ENCODE measurements at regions not wholly inside any gene's neighbourhood (a gene's known extent, or its start where the extent isn't known, plus 50 kb on each side); places are given as distances from the start of the nearest gene placed in this dataset.

- Histone ChIP-seq H3K9me3 (ENCODE audit: control insufficient read depth, low read depth, low read length) (no peaks in the 10 kb centered on the region), H3K4me3 (ENCODE audit: low read length) (no peak overlapping the region)
These were observed 85.0 kb upstream of the SEPTIN5 start for GRCh38 chr22:19629331-19629719.

DNA sequence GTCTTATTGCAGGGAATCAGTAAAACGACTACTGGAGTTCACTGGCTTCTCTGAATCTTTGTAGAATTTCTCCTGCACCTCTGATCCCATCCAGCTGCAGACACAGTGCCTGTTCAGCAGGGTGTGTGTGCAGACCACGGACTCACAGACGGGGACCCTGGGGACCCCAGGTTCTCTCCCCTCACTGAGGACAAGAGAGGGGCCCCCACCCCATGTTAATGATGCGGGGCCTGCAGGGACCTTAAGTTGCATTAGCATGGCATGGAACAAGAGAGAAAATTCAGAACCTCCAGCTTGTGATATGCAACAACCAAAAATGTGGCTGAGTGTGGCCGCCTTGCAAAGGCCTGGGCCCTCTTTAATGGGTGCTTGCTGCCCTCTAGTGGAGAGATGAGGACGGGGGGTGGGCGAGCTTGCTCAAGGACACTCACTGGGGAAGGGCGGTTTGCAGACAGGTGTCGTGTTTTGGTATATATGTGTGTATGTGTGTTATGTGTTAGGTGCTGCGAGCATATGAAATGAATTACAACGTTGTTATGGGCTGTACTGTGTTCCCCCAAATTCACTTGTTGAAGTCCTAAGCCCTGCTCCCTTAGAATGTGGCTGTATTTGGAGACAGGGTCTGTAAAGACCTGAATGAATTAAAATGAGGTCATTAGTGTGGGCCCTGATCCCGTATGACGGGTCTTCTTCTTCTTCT is 84.4 kb upstream of the SEPTIN5 start:
- H3K27ac ChIP-seq (ENCODE audit: low read length), result no peak overlapping the region
- no peak overlapping the region for H3K9ac ChIP-seq (ENCODE audit: low read length)
- no peaks in the 10 kb centered on the region for H3K36me3 ChIP-seq (ENCODE audit: control insufficient read depth, low read depth, low read length)
- peaks cover 4% of the 10 kb centered on the region for H3K4me1 ChIP-seq (ENCODE audit: control insufficient read depth, low read depth, low read length)
- H3K9me3 ChIP-seq (ENCODE audit: control insufficient read depth, low read depth, low read length), result no peaks in the 10 kb centered on the region
- H3K4me3 ChIP-seq (ENCODE audit: low read length), result no peak overlapping the region
- H3K27me3 ChIP-seq (ENCODE audit: control insufficient read depth, insufficient read depth, low read length), result no peaks in the 10 kb centered on the region

More at GRCh38 chr22:19629331-19629719, 85.0 kb upstream of the SEPTIN5 start:
- Histone ChIP-seq H3K36me3 (ENCODE audit: control insufficient read depth, low read depth, low read length) (no peaks in the 10 kb centered on the region), H3K27ac (ENCODE audit: low read length) (no peak overlapping the region), H3K9ac (ENCODE audit: low read length) (no peak overlapping the region), H3K27me3 (ENCODE audit: control insufficient read depth, insufficient read depth, low read length) (no peaks in the 10 kb centered on the region), H3K4me1 (ENCODE audit: control insufficient read depth, low read depth, low read length) (peaks cover 4% of the 10 kb centered on the region)

DNA sequence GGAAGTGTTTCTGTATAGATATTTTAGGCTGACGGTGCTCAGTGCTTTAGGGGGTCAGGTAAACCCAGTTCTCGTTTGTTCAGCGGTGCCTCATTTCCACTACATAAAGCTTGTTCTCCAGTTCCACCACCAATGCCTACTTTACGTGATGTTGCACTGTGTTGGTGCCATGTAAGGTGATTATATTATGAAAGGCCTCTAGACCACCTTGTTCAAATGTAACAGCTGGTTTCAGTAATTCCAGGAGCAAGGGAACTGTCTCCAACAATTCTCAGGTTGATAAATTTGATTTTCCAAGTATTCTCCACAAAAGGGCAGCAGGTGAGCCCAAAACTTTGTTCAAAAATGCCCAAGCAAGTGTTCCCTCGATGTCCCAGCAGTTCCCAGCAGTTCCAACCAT is 83.7 kb upstream of the SEPTIN5 start:
- peaks cover 4% of the 10 kb centered on the region for H3K4me1 ChIP-seq (ENCODE audit: control insufficient read depth, low read depth, low read length)
- no peaks in the 10 kb centered on the region for H3K9me3 ChIP-seq (ENCODE audit: control insufficient read depth, low read depth, low read length)
- no peak overlapping the region for H3K4me3 ChIP-seq (ENCODE audit: low read length)
- H3K27ac ChIP-seq (ENCODE audit: low read length), result no peak overlapping the region
- H3K27me3 ChIP-seq (ENCODE audit: control insufficient read depth, insufficient read depth, low read length), result no peaks in the 10 kb centered on the region
- H3K9ac ChIP-seq (ENCODE audit: low read length), result no peak overlapping the region
- no peaks in the 10 kb centered on the region for H3K36me3 ChIP-seq (ENCODE audit: control insufficient read depth, low read depth, low read length)

DNA sequence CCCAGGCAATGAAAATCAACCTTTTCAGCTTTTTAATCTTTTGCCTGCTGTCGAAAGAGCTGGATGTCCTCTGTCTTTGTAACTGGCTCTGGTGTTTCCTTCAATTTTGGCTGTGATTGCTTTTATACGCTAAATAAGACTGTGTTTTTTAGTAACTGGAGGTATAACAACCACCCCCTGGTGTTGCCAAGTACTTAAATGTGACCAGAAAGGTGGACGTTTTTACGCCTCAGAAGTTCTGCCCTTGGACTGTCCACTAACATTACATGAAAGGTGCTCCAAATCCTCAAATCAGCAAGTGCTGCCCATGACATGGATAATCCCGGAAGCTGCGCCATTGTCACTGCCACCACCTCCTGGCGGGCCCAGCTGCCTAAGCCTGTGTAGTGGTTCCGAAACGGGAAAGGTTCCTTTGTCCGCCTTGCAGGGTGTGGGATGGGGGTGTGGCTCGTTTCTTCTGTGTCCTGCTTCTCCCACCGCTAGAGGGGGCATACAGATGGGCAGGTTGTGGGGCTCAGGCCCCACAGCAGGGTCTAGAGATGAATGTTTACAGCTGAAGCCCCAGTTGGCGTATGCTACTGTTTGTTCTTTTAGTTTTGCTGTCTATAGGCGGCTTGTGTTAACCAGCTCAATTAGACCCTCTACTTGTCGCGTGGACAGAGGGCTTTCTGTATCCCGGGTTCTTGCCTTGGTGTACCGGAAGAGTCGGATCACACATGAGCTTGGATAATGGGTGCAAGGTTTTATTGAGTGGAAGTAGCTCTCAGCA is 82.2 kb upstream of the SEPTIN5 start:
- Histone ChIP-seq H3K9ac (ENCODE audit: low read length) (no peak overlapping the region), H3K9me3 (ENCODE audit: control insufficient read depth, low read depth, low read length) (no peaks in the 10 kb centered on the region), H3K4me1 (ENCODE audit: control insufficient read depth, low read depth, low read length) (no peaks in the 10 kb centered on the region), H3K27ac (ENCODE audit: low read length) (no peak overlapping the region), H3K27me3 (ENCODE audit: control insufficient read depth, insufficient read depth, low read length) (no peaks in the 10 kb centered on the region), H3K36me3 (ENCODE audit: control insufficient read depth, low read depth, low read length) (no peaks in the 10 kb centered on the region), H3K4me3 (ENCODE audit: low read length) (no peak overlapping the region)

GRCh38 chr22:19632668-19633148 is 81.6 kb upstream of the SEPTIN5 start:
- no peak overlapping the region for H3K9ac ChIP-seq (ENCODE audit: low read length)
- H3K4me1 ChIP-seq (ENCODE audit: control insufficient read depth, low read depth, low read length), result no peaks in the 10 kb centered on the region
- no peaks in the 10 kb centered on the region for H3K36me3 ChIP-seq (ENCODE audit: control insufficient read depth, low read depth, low read length)
- no peaks in the 10 kb centered on the region for H3K9me3 ChIP-seq (ENCODE audit: control insufficient read depth, low read depth, low read length)
- H3K27me3 ChIP-seq (ENCODE audit: control insufficient read depth, insufficient read depth, low read length), result no peaks in the 10 kb centered on the region
- H3K4me3 ChIP-seq (ENCODE audit: low read length), result no peak overlapping the region
- no peak overlapping the region for H3K27ac ChIP-seq (ENCODE audit: low read length)

DNA sequence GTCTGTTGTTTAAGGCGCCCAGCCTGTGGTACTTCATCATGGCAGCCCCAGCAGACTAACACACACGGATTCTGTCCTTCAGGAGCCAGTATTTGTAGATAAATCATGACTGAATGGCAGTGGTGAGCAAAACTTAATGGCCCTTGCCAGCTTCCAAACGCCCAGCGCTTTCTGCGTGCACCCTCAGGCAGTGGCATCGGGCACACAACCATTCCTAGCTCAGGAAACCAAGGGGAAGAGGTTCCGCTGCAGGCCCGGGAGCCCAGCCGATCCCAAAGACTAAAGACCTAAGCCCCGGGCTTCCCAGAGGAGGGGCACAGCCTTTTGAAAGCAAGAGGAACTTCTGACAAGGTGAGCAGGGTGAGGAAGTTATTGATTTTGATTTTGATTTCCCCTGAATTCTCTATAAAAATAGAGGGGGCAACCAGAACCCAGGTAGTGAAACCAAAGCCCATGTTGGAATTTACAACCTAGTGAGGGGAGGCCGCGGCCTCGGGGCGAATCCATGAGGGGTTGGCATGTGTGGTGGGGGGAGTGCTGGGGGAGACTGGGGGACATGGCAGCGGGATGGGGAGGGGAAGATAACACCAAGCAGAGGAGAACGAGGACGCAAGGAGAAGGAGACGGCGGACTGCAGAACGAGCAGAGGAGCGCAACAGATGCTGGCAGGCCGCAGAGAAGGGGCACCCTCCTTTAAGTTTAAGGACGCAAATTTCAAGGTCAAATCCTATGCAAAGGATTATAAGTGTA is 79.9 kb upstream of the SEPTIN5 start:
- H3K4me3 ChIP-seq (ENCODE audit: low read length), result no peak overlapping the region
- no peaks in the 10 kb centered on the region for H3K36me3 ChIP-seq (ENCODE audit: control insufficient read depth, low read depth, low read length)
- no peaks in the 10 kb centered on the region for H3K4me1 ChIP-seq (ENCODE audit: control insufficient read depth, low read depth, low read length)
- no peak overlapping the region for H3K27ac ChIP-seq (ENCODE audit: low read length)
- no peaks in the 10 kb centered on the region for H3K9me3 ChIP-seq (ENCODE audit: control insufficient read depth, low read depth, low read length)
- H3K27me3 ChIP-seq (ENCODE audit: control insufficient read depth, insufficient read depth, low read length), result no peaks in the 10 kb centered on the region
- no peak overlapping the region for H3K9ac ChIP-seq (ENCODE audit: low read length)

DNA sequence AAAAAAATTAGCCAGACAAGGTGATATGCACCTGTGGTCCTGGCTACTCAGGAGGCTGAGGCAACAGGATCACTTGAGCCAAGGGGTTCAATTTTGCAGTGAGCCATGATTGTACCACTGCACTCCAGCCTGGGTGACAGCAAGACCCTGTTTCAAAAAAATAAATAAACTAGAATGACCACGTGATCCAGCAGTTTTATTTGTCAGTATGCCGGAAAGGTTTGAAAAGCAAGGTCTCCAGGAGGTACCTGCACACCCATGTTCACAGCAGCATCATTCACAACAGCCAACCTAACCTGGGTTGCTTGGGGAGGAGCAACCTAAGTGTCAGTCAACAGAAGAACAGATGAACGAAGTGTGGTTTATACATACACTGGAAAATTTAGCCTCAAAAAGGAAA is 78.7 kb upstream of the SEPTIN5 start:
- Histone ChIP-seq H3K27me3 (ENCODE audit: control insufficient read depth, insufficient read depth, low read length) (peaks cover 4% of the 10 kb centered on the region), H3K4me3 (ENCODE audit: low read length) (no peak overlapping the region), H3K9ac (ENCODE audit: low read length) (no peak overlapping the region), H3K9me3 (ENCODE audit: control insufficient read depth, low read depth, low read length) (no peaks in the 10 kb centered on the region), H3K36me3 (ENCODE audit: control insufficient read depth, low read depth, low read length) (no peaks in the 10 kb centered on the region), H3K27ac (ENCODE audit: low read length) (no peak overlapping the region), H3K4me1 (ENCODE audit: control insufficient read depth, low read depth, low read length) (no peaks in the 10 kb centered on the region)

DNA sequence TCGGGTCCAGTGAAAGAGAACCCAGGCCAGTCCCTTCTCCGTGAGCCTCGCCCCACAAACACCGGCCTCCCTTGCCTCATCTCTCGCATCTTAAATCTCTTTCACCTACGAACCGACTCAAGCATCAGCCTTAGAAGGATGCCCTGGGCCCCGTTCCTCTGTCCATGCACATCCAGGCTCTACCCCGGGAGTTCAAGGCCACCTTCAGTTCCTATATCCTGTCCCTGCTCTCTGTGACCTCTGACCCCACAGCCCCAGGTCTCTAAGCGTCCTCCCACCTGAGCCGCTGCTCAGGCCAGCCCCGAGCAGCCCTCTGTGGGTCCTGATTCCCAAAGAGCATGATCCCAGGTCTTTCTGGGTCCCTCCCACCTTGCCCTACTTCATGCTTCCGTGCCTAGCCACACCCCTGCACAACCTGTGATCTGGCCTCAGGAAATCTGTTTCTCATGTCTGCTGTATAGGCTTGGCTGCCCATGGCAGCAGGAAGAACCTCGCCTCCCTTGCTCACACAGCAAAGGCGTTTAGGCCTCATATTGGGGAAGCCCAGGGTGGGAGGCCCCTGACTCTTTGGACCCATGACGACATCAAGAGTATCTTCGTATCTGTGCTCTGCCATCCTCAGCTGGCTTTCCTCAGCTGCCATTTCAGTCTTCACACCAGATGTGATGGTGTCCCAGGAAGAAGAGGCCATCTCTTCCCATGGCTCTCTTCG is 77.5 kb upstream of the SEPTIN5 start:
- no peak overlapping the region for H3K9ac ChIP-seq (ENCODE audit: low read length)
- peaks cover 9% of the 10 kb centered on the region for H3K27me3 ChIP-seq (ENCODE audit: control insufficient read depth, insufficient read depth, low read length)
- H3K4me3 ChIP-seq (ENCODE audit: low read length), result no peak overlapping the region
- no peaks in the 10 kb centered on the region for H3K4me1 ChIP-seq (ENCODE audit: control insufficient read depth, low read depth, low read length)
- H3K9me3 ChIP-seq (ENCODE audit: control insufficient read depth, low read depth, low read length), result no peaks in the 10 kb centered on the region
- H3K36me3 ChIP-seq (ENCODE audit: control insufficient read depth, low read depth, low read length), result no peaks in the 10 kb centered on the region
- H3K27ac ChIP-seq (ENCODE audit: low read length), result no peak overlapping the region

DNA sequence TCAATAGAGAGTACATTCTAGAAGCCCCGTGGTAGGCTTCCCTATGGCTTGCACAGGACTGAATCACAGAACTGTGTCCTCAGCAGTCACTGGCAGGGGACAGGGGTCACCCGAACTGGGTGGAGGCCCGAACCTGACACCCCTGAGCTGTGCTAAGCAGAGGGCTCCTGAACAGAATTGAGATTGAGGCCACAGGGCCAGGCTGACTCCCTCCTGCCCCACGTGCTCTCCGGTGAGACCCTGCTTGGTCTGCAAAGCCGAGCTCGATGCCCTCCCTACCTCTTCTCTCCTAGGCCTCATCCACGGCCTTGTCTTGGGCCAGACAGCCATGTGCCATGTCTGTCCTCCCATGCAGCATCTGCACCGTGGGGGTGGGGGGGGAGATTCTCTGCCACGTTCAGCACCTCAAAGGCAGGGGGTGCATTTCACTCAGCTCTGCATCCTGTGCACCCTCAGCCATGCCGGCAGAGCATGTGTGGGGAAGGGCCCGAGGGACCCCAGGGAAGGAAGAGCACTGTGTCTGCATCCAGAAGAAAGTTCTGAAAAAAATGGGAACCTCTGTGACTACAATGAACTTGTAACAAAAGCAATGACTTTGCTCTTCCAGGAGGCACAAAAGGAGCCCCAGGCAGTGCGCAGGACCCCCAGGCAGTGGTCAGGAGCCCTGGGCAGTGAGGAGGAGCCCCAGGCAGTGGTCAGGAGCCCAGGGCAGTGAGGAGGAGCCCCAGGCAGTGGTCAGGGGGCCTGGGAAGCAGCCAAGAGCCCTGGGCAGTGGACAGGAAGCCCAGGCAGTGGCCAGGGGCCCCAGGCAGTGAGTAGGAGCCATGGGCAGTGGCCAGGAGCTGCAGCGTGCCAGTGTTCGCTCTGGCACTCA is 76.7 kb upstream of the SEPTIN5 start:
- Histone ChIP-seq H3K36me3 (ENCODE audit: control insufficient read depth, low read depth, low read length) (no peaks in the 10 kb centered on the region), H3K4me3 (ENCODE audit: low read length) (no peak overlapping the region), H3K9ac (ENCODE audit: low read length) (no peak overlapping the region)

DNA sequence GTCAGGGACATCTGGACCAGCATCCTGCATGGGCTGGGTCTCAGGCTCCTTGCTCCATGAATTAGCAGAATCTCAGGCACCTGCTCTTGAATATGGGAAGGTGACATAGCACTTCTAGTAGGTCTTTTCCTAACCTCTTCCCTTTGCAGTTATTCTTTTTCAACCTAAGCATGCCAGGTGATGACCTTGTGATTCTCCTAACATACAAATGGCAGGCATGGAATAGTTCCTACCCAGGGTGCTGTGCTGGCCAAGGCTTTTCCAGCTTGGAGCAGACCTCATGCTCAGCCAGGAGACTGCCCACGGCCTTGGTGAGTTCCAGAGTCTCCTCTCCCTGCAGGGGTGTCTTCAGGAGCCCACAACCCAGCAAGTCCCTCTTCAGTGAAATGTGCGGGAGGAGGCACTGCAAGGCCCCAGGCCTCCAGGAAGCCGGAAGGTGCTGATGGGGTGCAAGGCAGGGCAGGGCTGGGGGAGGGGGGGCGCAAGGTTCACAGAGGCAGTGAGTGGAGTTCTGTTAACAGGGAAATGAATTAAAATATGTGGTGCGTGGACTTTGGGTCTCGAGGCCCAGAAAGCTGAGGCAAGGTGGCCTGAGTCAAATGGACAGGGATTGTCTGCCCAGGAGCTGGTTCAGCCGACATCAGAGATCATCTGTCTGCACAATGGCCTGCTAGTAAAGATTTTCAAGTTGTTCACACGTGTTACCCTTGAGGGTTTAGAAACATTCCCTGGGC is 75.9 kb upstream of the SEPTIN5 start:
- no peaks in the 10 kb centered on the region for H3K9me3 ChIP-seq (ENCODE audit: control insufficient read depth, low read depth, low read length)
- peaks cover 9% of the 10 kb centered on the region for H3K27me3 ChIP-seq (ENCODE audit: control insufficient read depth, insufficient read depth, low read length)
- no peaks in the 10 kb centered on the region for H3K4me1 ChIP-seq (ENCODE audit: control insufficient read depth, low read depth, low read length)
- H3K27ac ChIP-seq (ENCODE audit: low read length), result no peak overlapping the region
- H3K4me3 ChIP-seq (ENCODE audit: low read length), result no peak overlapping the region
- H3K9ac ChIP-seq (ENCODE audit: low read length), result no peak overlapping the region
- no peaks in the 10 kb centered on the region for H3K36me3 ChIP-seq (ENCODE audit: control insufficient read depth, low read depth, low read length)

More for the DNA sequence above, 76.7 kb upstream of the SEPTIN5 start:
- Histone ChIP-seq H3K4me1 (ENCODE audit: control insufficient read depth, low read depth, low read length) (no peaks in the 10 kb centered on the region), H3K9me3 (ENCODE audit: control insufficient read depth, low read depth, low read length) (no peaks in the 10 kb centered on the region), H3K27ac (ENCODE audit: low read length) (no peak overlapping the region), H3K27me3 (ENCODE audit: control insufficient read depth, insufficient read depth, low read length) (peaks cover 9% of the 10 kb centered on the region)

Data from iPS-18a (cell line).